ENCODE measurements at regions not wholly inside any gene's neighbourhood (a gene's known extent, or its start where the extent isn't known, plus 50 kb on each side); places are given as distances from the start of the nearest gene placed in this dataset.

DNA sequence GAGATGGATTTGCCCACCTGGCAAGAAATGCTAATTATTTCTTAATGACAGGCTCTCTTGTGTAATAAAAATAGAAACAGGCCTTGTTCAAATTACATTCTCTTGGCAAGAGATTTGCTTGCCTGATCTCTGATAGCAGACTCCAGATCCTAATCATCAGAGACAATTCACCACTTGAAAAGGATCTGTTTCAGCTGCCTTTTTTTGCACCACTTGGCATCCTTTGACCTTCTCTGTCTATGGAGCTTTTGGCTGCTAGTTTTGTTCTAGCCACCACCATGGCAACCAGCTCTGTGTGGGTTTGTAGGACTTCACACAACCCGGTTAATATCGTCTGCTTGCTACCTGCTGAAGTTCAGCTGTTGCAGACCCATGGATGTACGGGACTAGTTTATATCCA, 241.1 kb upstream of the TLL1 start:
- TF ChIP-seq, protein P1, sequence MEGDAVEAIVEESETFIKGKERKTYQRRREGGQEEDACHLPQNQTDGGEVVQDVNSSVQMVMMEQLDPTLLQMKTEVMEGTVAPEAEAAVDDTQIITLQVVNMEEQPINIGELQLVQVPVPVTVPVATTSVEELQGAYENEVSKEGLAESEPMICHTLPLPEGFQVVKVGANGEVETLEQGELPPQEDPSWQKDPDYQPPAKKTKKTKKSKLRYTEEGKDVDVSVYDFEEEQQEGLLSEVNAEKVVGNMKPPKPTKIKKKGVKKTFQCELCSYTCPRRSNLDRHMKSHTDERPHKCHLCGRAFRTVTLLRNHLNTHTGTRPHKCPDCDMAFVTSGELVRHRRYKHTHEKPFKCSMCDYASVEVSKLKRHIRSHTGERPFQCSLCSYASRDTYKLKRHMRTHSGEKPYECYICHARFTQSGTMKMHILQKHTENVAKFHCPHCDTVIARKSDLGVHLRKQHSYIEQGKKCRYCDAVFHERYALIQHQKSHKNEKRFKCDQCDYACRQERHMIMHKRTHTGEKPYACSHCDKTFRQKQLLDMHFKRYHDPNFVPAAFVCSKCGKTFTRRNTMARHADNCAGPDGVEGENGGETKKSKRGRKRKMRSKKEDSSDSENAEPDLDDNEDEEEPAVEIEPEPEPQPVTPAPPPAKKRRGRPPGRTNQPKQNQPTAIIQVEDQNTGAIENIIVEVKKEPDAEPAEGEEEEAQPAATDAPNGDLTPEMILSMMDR (conservative IDR thresholded peaks at IDR 0.05 in 1 of 2, IDR thresholded peaks at IDR 0.05 in 1 of 2; ENCODE audit: extremely low read depth in 1 of 2, insufficient read depth in 1 of 2, low read depth in 1 of 2, low read length in 2 of 2): no peak
- TF ChIP-seq EZH2 (IDR thresholded peaks at IDR 0.05; ENCODE audit: borderline replicate concordance, low read length): no peak
